Neural crest cell (in vitro differentiated cells): ENCODE measurements at regions not wholly inside any gene's neighbourhood (a gene's known extent, or its start where the extent isn't known, plus 50 kb on each side); places are given as distances from the start of the nearest gene placed in this dataset.

Source experiments
- DNase-seq: peaks from one replicate; pipeline ENCODE4 v3.0.0; 2021; ENCODE audit warnings: low read depth, mixed read lengths, low spot score
- H3K27ac Mint-ChIP-seq: one replicate; pipeline ENCODE4 v1.8.0; 2021; ENCODE audit warnings: mild to moderate bottlenecking, mixed read lengths; ENCODE audit not compliant: unreplicated experiment
- H3K27me3 Mint-ChIP-seq: 2 replicates; pipeline ENCODE4 v1.8.0; 2021; ENCODE audit warnings: low read depth, mild to moderate bottlenecking, mixed read lengths
- H3K36me3 Mint-ChIP-seq: 2 replicates; pipeline ENCODE4 v1.8.0; 2021; ENCODE audit warnings: low read depth, mild to moderate bottlenecking, mixed read lengths
- H3K4me1 Mint-ChIP-seq: 2 replicates; pipeline ENCODE4 v1.8.0; 2021; ENCODE audit warnings: mixed read lengths
- H3K4me3 Mint-ChIP-seq: one replicate; pipeline ENCODE4 v1.8.0; 2021; ENCODE audit warnings: mild to moderate bottlenecking, mixed read lengths
- H3K9me3 Mint-ChIP-seq: 2 replicates; pipeline ENCODE4 v1.8.0; 2021; ENCODE audit warnings: mixed read lengths
- CTCF ChIP-seq: fragments of 200-600 bp; sonication (generic); conservative IDR thresholded peaks from 2 replicates; pipeline ENCODE4 v1.5.0; 2021; ENCODE audit warnings: antibody characterized with exemption, mild to moderate bottlenecking

- H3K9me3 Mint-ChIP-seq: peaks cover 14% of the 10 kb centered on the region
- H3K4me3 Mint-ChIP-seq: no peak overlapping the region
- H3K4me1 Mint-ChIP-seq: no peaks in the 10 kb centered on the region
- H3K27me3 Mint-ChIP-seq: no peaks in the 10 kb centered on the region
- H3K27ac Mint-ChIP-seq: no peak overlapping the region
- no peak for TF ChIP-seq CTCF
- H3K36me3 Mint-ChIP-seq: peaks cover 5% of the 10 kb centered on the region
- no peak for DNase-seq
Observed at GRCh38 chr16:61596655-61597054, 439.6 kb downstream of the CDH8 start.

GRCh38 chr16:61595605-61596004, 440.6 kb downstream of the CDH8 start:
- TF ChIP-seq CTCF: no peak
- no peak overlapping the region for H3K4me3 Mint-ChIP-seq
- no peaks in the 10 kb centered on the region for H3K4me1 Mint-ChIP-seq
- H3K27ac Mint-ChIP-seq: no peak overlapping the region
- H3K9me3 Mint-ChIP-seq: peaks cover 14% of the 10 kb centered on the region
- H3K36me3 Mint-ChIP-seq: peaks cover 5% of the 10 kb centered on the region
- no peak for DNase-seq
- H3K27me3 Mint-ChIP-seq: no peaks in the 10 kb centered on the region

GRCh38 chr16:61590577-61590976, 445.7 kb downstream of the CDH8 start:
- H3K36me3 Mint-ChIP-seq: peaks cover 5% of the 10 kb centered on the region
- H3K27ac Mint-ChIP-seq: no peak overlapping the region
- peaks cover 14% of the 10 kb centered on the region for H3K9me3 Mint-ChIP-seq

GRCh38 chr16:61587526-61587925, 448.7 kb downstream of the CDH8 start:
- no peak overlapping the region for H3K27ac Mint-ChIP-seq
- H3K9me3 Mint-ChIP-seq: peaks cover 5% of the 10 kb centered on the region
- H3K36me3 Mint-ChIP-seq: no peaks in the 10 kb centered on the region
- DNase-seq: no peak
- no peak for TF ChIP-seq CTCF
- H3K27me3 Mint-ChIP-seq: no peaks in the 10 kb centered on the region
- H3K4me3 Mint-ChIP-seq: no peak overlapping the region
- H3K4me1 Mint-ChIP-seq: no peaks in the 10 kb centered on the region

More at GRCh38 chr16:61590577-61590976, 445.7 kb downstream of the CDH8 start:
- no peaks in the 10 kb centered on the region for H3K27me3 Mint-ChIP-seq
- H3K4me3 Mint-ChIP-seq: no peak overlapping the region
- H3K4me1 Mint-ChIP-seq: no peaks in the 10 kb centered on the region
- DNase-seq: no peak
- TF ChIP-seq CTCF: no peak

GRCh38 chr16:61581417-61582046, 454.7 kb downstream of the CDH8 start:
- TF ChIP-seq CTCF: no peak
- H3K27me3 Mint-ChIP-seq: no peaks in the 10 kb centered on the region
- no peaks in the 10 kb centered on the region for H3K9me3 Mint-ChIP-seq
- no peaks in the 10 kb centered on the region for H3K4me1 Mint-ChIP-seq
- no peak for DNase-seq
- H3K4me3 Mint-ChIP-seq: no peak overlapping the region
- H3K36me3 Mint-ChIP-seq: no peaks in the 10 kb centered on the region
- H3K27ac Mint-ChIP-seq: no peak overlapping the region
